Stimulated activated CD4-positive, alpha-beta T cell treated with anti-CD3 and anti-CD28 coated beads, TNF-alpha, amount 100 ng/mL, for 24 hours (primary cell): ENCODE measurements at regions not wholly inside any gene's neighbourhood (a gene's known extent, or its start where the extent isn't known, plus 50 kb on each side); places are given as distances from the start of the nearest gene placed in this dataset.
A peak's percentile ranks its signal among the peaks of the same experiment; 100 is the strongest.
"Not testable (repeated sequence)": the region's sequence is repeated elsewhere in the genome, so short reads cannot be mapped to it uniquely, and the experiment has no call there.

Experiments
- DNase-seq, 3 experiments: peaks; one replicate each; pipeline ENCODE4 v3.0.0-alpha.2; 2020; ENCODE audit warnings: low read depth in 3 of 3

DNA sequence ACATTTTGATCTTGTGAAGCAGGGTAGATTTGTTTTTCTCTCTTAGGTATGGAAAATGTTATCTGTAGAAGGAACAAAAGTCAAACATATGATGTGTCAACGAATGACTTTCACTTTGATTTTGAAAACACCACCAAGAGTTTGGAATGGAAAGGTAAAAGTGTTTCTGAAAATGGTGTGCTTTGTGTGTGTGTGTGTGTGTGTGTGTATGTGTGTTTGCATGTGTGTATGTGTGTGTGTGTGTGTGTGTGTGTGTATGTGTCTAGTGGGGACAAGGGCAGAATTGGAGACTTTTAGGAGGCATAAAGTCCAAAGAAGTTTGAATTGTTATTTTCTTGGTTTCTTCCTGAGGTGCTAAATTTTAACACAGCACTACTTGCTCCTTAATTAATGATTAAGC, 115.4 kb upstream of the PRKCQ start:
- DNase-seq: no peak

DNA sequence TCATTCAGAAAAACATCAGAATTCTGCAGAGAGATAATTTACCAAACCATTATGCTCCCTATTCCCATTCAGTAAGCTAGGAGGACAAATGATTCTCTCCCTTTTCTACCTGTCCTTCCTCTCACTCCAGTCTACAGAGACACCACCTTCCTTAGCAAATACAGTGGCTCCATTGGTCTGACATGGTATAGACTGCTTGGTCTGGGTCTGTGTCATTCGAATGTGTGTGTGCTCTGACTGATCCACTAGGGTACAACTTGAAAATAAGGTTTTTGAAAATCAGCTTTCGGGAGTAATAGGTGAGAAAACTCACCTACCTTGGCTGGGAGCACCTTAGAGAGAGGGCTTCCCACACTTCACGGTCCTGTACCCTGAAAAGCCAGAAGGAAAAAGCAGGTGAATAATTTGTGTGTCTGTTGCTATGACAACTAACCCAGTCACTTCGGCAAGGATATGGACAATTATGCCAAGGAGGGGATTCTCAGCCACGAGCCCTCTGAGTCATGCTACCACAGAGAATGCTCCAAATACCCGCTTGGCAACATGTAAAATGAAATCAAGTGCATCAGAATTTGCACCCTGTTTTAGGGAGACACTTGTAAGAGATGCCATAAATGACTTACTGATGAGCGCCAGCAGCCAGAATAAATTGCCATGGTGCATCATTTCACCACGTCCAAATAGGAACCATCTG, 114.5 kb upstream of the PRKCQ start:
- no peak for DNase-seq

GRCh38 chr10:6692856-6693255, 112.8 kb upstream of the PRKCQ start:
- no peak for DNase-seq

DNA sequence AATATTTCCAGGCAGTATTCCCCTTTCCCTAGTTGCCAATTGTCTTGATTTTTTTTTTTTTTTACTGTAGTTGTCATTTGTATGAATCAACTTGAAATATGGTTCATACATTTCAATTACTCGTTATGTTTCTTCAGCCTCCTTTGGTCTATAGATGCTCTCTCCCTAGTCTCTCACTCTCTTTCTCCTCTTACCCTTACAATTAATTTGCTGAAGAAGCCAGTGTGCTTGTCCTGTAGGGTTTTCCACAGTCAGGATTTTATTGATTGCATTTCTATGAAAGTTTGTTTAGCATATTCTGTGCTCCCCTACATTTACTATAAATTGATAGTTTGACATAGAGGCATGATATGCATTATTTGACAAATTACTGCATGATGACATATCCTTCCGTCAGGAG, 112.0 kb upstream of the PRKCQ start:
- DNase-seq: no peak

GRCh38 chr10:6689036-6689435, 109.0 kb upstream of the PRKCQ start:
- no peak for DNase-seq

DNA sequence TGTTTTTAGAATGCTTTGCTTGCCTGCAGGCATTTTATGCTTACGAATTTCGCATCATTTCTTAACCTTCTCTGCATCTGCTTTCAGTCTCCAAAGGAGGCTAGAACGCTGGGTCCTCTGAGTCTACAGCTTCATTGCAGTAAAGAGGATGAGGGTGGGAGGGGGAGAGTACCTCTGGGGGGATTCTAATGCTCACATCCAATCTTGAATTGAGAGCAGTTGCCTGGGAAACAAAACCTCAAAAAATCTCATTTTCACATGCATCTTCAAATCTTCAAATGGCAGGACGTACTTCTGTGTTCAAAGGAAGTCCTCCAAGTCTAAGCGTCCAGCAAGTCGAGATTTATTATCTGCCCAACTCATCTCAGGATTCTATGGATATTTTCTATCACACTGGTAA, 100.7 kb upstream of the PRKCQ start:
- no peak for DNase-seq

DNA sequence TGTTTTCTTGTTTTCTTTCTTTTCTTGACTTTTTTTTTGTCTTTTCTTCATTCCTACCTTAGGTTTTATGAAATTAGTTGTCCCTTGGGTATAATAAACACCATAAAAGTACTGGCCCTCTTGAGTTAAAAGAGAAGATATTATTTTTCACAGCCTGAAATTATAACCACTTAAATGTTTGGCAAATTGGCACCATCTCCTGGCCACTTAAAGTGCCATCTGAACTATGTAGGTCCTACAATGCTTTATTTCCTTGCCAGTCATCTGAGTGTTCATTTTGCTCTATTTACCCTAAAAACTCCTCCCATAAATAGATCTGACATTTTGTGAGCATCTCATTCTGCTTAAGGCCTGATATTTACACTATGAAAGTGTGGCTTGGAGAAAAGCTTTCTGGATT, 98.9 kb upstream of the PRKCQ start:
- DNase-seq: no peak

DNA sequence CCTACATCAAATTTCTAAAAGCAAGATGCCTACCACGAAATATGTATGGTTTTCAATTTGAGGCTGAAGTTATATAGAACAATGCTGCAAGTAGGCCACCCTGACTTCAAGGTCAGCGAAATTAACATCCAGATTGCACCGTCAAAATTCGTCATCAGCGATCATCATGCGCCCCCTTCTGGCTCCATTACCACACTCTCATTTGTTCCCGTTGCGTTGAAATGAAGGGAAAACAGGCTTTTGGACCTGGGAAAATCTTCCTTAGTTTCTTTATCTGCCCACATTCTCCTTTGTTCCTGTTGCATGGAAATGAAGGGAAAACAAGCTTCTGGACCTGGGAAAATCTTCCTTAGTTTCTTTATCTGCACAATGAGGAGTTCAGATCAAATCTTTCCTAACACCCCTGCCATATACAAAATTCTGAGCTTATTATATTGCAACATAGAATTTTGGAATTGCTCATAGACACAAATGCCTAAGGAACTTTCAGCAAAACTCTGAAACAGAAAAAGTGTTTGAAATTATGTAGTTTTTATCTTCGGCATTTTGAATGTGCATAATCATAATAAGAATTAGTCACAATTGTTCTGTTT, 98.2 kb upstream of the PRKCQ start:
- DNase-seq: peak; percentile 32 to 56 (median 50)

GRCh38 chr10:6677129-6677528, 97.1 kb upstream of the PRKCQ start:
- DNase-seq: not testable (repeated sequence)

DNA sequence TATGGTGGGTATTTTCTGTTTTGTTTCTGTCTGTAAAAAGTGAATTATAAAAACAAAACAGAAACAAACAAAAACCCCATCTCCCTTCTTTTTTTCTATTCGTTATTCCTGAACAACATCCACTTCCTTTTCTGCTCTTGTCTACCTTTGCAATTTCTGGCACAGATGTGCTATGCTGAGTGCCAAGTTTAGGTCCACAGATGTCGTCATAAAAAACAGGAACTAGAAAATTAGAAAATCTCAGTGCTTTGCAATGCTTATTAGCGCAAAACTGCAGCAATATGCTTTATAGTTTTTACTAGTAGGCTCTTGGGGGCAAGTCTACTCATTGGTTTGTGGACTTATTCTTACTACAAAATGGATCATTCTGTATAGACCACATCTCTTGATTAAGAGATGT, 94.2 kb upstream of the PRKCQ start:
- DNase-seq: no peak

DNA sequence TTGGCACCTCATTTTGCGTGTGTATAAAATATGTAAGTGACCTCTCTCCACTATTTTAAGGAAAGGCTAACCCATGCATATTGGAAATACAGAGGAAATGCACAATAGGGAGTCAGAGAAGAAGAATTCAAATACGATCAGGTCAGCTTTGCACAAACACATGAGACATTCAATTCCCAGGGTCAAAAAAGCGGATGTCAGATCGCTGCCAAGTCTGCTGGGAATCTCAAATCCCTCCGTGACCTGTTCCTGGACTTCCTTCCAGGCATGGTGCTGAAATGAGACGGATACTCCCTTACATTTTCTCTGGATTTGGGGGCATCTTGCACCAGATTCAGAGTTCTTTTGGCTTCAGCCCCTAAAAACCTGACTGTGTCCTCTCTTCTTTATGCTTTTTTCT, 91.9 kb upstream of the PRKCQ start:
- no peak for DNase-seq

DNA sequence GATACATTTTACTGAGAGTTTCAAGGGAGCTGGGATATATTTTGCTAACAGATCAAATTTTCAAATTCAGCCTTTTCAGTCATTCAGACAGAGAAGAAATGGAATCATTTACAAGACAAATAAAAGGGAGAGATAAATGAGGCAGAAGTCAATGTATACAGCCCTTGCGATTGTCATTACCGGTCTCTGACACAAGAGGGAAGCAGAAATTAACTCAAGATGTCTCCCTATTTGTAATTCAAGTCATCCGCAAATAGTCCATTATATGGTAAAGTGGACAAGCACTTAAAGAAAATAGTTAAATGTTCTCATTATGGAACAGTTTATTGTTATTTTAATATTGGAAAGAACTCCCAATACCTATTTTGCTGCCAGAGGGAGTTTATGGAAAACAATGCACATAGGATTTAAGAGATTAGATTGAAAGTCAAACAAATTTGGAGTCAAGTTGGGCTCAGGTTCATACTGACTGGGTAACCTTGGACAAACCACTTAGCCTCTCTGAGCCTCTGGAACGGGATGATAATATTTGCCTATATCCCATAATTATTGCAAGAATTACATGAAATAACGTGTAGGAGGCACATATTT, 89.3 kb upstream of the PRKCQ start:
- DNase-seq: no peak

GRCh38 chr10:6667679-6668270, 87.7 kb upstream of the PRKCQ start:
- DNase-seq: peak in 1 of 3 experiments; percentile 36

DNA sequence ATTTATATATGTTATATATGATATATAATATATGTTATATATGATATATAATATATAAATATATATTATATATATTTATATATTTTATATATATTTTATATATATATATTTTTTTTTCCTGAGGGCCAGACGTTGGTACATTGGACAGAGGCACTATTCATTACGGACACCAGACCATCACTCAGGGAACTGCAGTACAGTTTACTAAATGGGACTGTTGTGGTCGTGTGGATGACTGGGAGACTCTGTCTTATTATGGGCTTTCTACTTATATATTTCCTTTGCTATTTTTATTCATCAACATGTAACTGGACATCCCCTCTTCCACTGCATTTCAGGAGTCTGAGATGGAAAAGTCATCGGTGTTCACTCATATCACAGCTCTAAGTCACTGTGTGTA, 87.1 kb upstream of the PRKCQ start:
- DNase-seq: no peak

GRCh38 chr10:6665847-6666246, 85.8 kb upstream of the PRKCQ start:
- DNase-seq: peak in 2 of 3 experiments; percentile 35 to 42

DNA sequence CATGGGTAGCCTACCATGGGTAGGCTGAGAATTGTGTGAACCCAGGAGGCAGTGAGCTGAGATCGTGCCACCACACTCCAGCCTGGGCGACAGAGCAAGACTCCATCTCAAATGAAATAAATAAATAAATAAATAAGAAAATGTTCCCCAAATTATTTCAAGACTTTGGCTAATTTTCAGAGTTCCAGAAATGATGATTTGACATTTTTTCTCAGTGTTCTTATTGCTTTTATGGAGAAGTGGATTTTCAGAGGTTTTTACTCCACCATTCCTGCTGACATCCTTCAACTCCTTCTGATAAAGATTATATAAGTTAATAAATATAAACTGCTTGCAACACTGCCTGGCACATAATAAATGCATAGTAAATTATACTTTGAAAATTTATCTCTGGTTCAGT, 80.4 kb upstream of the PRKCQ start:
- DNase-seq: no peak

- no peak for DNase-seq
These were observed 79.4 kb upstream of the PRKCQ start for GRCh38 chr10:6659451-6659850.

- DNase-seq: no peak
These were observed 77.6 kb upstream of the PRKCQ start for GRCh38 chr10:6657669-6658068.

DNA sequence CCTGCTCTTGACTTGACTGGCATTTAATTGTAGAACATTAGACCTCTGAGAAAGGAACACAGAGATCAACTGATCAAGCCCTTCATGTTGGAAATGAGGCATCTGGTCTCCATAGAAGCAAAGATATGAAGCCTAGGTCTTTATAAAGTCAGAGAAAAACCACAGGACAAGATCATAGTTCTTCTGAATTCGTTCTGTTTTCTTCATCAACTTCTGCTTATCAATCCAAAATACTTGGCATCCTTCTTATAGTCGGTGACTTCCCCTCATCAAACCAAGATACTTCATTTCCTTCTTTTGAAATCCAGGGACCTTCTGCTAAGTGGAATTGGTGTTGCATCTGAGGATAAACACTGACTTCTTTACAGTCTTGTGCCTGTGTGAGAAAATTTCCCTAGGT, 77.1 kb upstream of the PRKCQ start:
- no peak for DNase-seq

DNA sequence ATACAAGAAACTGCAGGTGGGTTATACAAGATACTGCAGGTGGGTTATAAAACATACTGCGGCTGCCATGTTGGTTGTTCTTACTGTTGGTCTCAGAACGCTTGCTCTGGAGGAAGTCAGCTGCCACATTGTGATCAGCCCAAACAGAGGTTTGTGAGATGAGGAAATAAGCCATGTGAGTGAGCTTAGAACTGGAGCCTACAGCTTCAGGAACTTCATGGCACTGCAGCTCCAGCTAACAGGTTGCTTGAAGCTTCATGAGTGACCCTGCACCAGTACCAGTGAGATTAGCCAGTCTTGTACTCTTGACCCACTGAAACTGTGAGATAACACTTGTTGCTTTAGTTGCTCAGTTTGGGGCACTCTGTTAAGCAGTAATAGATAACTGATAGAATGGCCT, 74.5 kb upstream of the PRKCQ start:
- DNase-seq: no peak

- no peak for DNase-seq
These were observed 70.5 kb upstream of the PRKCQ start for GRCh38 chr10:6650586-6650985.

DNA sequence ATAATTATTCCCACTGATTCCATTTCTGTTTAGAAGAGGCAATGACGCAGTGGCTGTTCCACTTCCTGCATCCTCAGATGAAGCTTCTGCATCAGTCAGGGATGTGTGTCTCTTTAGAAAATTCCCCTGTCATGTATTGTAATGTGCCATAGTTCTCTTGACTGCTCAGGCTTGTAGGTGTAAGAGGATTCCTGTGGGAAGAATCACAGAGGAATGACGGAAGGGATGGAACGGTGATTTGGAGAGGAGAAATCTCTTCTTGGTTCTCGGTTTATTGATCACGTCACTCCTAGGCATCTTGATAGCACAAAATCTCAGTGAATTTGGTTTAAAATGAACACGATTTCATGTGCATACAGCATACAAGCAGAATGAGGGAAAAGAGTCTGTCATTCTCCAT, 69.8 kb upstream of the PRKCQ start:
- DNase-seq: no peak
